RCC 7860 (cell line): ENCODE measurements at regions not wholly inside any gene's neighbourhood (a gene's known extent, or its start where the extent isn't known, plus 50 kb on each side); places are given as distances from the start of the nearest gene placed in this dataset.
A peak's percentile ranks its signal among the peaks of the same experiment; 100 is the strongest.

ENCODE experiments used
- DNase-seq: peaks from one replicate; pipeline ENCODE4 v3.0.0-alpha.2; 2015; ENCODE audit warnings: low spot score
- FAIRE-seq: peaks from 2 replicates; lab custom pipeline; 2012; peaks lifted over from hg19 to GRCh38; lab: Jason Lieb, UNC

- DNase-seq (no peak), FAIRE-seq (no peak)
Measured at GRCh38 chr2:42965196-42965595, 172.8 kb upstream of the HAAO start.

DNA sequence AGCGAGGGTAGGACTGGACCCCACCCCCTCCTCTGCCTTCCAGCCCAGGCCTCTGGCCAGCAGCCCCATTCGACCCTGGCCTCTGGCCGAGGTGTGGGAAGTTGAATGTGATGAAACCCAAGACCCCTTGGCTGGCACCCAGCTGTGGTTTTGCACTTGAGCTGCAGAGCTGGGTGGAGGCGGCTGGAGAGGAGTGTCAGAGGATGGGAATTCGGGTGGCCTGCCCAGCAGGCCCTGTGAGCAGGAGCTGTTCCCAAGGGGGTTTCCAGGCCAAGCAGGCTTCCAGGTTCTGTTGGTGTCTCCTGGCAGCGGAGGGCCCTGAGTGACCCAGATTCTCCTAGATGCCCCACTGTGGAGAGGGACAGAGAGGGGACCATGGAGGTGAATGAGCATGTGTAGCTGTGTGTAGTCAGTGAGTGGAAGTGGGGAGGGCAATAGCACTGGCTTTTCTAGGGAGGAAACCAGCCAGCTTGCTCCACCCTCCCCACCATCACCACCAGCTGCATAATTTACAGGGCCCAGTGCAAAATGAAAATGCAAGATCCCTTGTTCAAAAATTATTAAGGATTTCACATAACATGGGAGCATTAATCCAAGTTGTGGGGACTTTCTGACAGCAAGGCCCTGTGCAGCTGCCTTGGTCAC, 172.2 kb upstream of the HAAO start:
- FAIRE-seq, result peak; percentile 63
- peak; percentile 92 for DNase-seq

- FAIRE-seq (no peak), DNase-seq (no peak)
Measured at GRCh38 chr2:42963452-42964068, 171.2 kb upstream of the HAAO start.

- DNase-seq, result no peak
- no peak for FAIRE-seq
Measured at GRCh38 chr2:42962508-42962953, 170.1 kb upstream of the HAAO start.

DNA sequence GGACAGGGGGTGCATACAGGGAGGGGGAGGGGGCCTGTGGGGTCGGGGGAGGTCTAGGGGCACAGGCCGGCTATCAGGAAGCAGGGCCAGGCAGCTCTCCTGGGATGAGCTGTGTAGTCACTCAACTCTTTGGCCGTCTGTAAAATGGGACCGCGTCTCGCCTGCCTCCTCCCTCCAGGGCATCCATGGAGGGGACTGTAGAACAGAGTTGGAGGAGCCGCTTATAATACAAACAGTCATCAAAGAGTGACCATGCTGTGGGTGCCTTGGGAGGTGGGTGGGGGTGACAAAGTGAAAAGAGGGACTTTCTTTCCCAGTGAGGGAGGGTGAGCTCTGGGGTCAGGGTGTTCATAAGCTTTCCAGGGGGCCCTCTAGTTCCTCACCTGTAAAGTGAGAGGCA, 169.6 kb upstream of the HAAO start:
- FAIRE-seq (no peak), DNase-seq (no peak)

- DNase-seq, result no peak
- FAIRE-seq, result no peak
Measured at GRCh38 chr2:42961385-42961811, 169.0 kb upstream of the HAAO start.

DNA sequence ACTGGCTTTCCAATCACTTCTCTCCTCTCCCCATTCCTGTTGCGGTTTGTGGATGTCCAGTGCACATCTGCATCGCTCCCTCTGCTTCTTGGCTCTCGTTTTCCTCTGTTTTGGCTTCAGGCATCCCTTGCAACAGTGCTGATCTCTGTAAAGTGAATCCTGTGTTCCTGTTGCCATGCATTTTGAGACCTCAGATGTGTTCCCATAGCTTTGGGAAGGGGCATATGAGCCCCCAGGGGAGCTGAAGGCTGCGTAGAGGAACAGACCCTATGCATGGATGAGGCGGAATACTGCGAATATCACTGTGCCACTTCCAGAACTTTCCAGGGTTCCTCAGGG, 168.4 kb upstream of the HAAO start:
- DNase-seq (no peak), FAIRE-seq (no peak)

DNA sequence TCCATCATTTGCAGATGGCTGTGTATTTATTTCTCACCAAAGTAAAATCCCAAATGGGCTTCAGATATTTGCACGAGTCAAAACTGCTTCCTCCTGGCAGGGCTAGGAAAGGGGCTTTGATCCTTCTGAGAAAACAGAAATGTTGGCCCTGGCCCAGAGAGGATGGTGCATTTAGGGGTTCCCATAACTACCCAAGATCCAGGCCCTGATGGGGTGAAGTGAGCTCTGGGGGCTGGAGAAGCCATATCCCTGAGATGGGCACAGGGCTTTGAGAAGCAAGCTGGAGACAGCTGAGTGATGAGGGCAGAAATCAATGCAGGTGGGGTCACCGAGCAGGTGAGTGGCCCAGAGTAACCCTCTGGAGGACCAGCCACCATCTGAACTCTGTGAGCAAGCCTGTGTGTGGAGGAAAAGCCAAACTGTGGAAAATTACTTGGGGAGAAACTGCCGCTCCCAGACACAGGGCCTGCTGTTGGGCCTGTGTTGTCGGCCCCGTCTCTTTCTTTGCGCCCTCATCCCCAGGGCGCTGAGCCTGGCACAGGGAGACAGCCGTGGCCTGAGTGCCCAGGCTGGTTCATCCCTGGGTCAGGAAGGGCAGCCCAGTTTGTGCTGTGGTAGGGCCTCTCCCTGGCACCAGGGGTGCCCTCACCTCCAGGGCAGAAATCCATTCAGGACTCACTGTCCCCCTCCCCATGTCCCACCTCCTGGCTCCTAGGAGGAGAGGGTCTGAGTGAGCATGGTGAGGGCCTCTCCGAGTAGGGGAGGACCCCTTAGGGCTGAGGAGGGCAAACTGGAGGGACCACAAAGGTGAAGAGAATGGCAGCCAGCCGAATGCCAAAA, 167.8 kb upstream of the HAAO start:
- DNase-seq (no peak), FAIRE-seq (no peak)

DNA sequence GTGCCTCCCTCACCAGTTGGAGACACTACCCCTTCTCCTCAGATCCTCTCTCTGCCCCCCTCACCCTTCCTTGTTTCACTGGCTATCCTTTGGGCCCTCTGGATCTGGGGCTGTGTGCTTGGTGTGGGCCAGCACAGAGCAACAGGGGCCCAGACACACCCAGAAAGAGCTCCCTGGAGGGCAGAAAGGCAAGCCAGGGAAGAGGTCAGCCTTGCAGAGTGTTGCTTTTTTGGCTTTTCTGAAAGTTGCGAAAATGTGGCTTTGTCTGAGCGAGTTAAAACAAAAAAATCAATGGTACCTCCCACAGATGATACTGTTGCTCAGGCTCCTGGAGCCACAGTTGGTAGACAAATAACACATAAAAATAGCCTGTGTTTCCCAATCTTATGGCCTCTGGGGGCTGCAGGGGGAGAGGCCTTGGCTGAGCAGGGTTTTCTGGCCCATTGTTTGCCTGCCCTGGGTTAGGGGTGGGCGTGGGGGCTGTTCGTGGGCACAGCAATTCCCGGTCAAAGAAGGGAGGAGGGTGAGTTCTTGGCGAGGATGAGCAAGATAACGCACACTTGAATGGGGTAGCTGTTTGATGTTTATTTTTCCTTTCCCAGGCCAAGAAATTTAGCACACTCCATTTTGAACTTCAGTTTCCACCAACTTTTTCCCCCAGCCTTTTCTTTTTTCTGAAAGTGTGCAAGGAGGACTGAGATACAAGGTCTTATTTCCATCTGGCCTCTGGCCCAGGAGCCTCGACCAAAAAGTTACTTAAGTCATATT, 167.0 kb upstream of the HAAO start:
- DNase-seq, result no peak

GRCh38 chr2:42958741-42959233, 166.4 kb upstream of the HAAO start:
- no peak for FAIRE-seq
- DNase-seq, result no peak

More for the DNA sequence above, 167.0 kb upstream of the HAAO start:
- no peak for FAIRE-seq

GRCh38 chr2:42957861-42958301, 165.5 kb upstream of the HAAO start:
- FAIRE-seq (no peak), DNase-seq (no peak)

- peak; percentile 89 for DNase-seq
- peak; percentile 93 for FAIRE-seq
Measured at GRCh38 chr2:42957109-42957860, 164.9 kb upstream of the HAAO start.

GRCh38 chr2:42954227-42954962, 162.0 kb upstream of the HAAO start:
- FAIRE-seq, result no peak
- DNase-seq, result peak; percentile 23

DNA sequence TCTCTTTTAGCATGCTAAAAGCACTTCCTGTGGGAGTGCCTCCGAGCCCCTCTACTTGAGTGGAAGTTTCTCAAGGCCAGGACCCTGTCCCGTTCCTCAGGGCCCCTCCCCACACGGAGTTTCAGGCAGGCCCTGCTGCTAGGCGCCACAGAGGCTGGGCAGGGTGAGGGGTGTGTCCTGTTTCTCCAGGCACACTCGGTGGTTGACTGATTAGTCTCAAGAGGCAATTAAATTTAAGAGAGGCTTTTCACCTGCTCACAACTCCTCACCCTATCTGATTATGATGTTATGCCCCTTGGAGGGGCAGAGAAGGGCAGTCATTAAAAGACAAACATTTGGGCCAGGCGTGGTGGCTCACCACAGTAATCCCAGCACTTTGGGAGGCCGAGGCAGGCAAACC, 160.8 kb upstream of the HAAO start:
- DNase-seq, result no peak
- FAIRE-seq, result no peak

GRCh38 chr2:42951263-42951938, 159.0 kb upstream of the HAAO start:
- no peak for DNase-seq

GRCh38 chr2:42949125-42949524, 156.7 kb upstream of the HAAO start:
- FAIRE-seq (no peak), DNase-seq (no peak)

More at GRCh38 chr2:42951263-42951938, 159.0 kb upstream of the HAAO start:
- FAIRE-seq, result no peak

GRCh38 chr2:42947809-42948600, 155.6 kb upstream of the HAAO start:
- FAIRE-seq (no peak), DNase-seq (no peak)

GRCh38 chr2:42944779-42945415, 152.5 kb upstream of the HAAO start:
- DNase-seq (peak; percentile 10), FAIRE-seq (no peak)
